NCI-H1417 treated with DMSO at 0.1 percent for 48 hours (cell line): ENCODE measurements at regions not wholly inside any gene's neighbourhood (a gene's known extent, or its start where the extent isn't known, plus 50 kb on each side); places are given as distances from the start of the nearest gene placed in this dataset.
"Not testable (repeated sequence)": the region's sequence is repeated elsewhere in the genome, so short reads cannot be mapped to it uniquely, and the experiment has no call there.

Experiments
- DNase-seq: peaks from one replicate; lab custom pipeline; 2025; lab: John Stamatoyannopoulos, UW

- DNase-seq: no peak
These were observed 57.3 kb downstream of the MED10 start for GRCh38 chr5:6321078-6321477.

GRCh38 chr5:6319116-6319515 lies 59.2 kb downstream of the MED10 start:
- no peak for DNase-seq

GRCh38 chr5:6317116-6317798 lies 61.1 kb downstream of the MED10 start:
- DNase-seq: no peak

- no peak for DNase-seq
These were observed 62.8 kb downstream of the MED10 start for GRCh38 chr5:6315580-6315979.

- DNase-seq: no peak
These were observed 66.5 kb downstream of the MED10 start for GRCh38 chr5:6311568-6312501.

GRCh38 chr5:6309949-6310348 lies 68.4 kb downstream of the MED10 start:
- no peak for DNase-seq

GRCh38 chr5:6308683-6309082 lies 69.7 kb downstream of the MED10 start:
- DNase-seq: no peak

- no peak for DNase-seq
These were observed 71.0 kb downstream of the MED10 start for GRCh38 chr5:6307304-6307703.

GRCh38 chr5:6305853-6306252 lies 72.5 kb downstream of the MED10 start:
- DNase-seq: no peak

GRCh38 chr5:6302684-6303083 lies 75.7 kb downstream of the MED10 start:
- no peak for DNase-seq

GRCh38 chr5:6302075-6302474 lies 76.3 kb downstream of the MED10 start:
- DNase-seq: no peak

GRCh38 chr5:6296524-6296923 lies 81.8 kb downstream of the MED10 start:
- no peak for DNase-seq

GRCh38 chr5:6291961-6292360 lies 86.4 kb downstream of the MED10 start:
- DNase-seq: peak; percentile 31

GRCh38 chr5:6289239-6289638 lies 89.1 kb downstream of the MED10 start:
- DNase-seq: no peak

- DNase-seq: no peak
These were observed 91.2 kb downstream of the MED10 start for GRCh38 chr5:6287176-6287575.

GRCh38 chr5:6286404-6286803 lies 91.9 kb downstream of the MED10 start:
- no peak for DNase-seq

- not testable (repeated sequence) for DNase-seq
These were observed 93.9 kb downstream of the MED10 start for GRCh38 chr5:6284491-6284890.

GRCh38 chr5:6282352-6282751 lies 96.0 kb downstream of the MED10 start:
- no peak for DNase-seq

GRCh38 chr5:6281818-6282217 lies 96.5 kb downstream of the MED10 start:
- DNase-seq: no peak

GRCh38 chr5:6280425-6281100 lies 97.8 kb downstream of the MED10 start:
- no peak for DNase-seq

- DNase-seq: no peak
These were observed 98.7 kb downstream of the MED10 start for GRCh38 chr5:6279607-6280006.

- no peak for DNase-seq
These were observed 103.4 kb downstream of the MED10 start for GRCh38 chr5:6274846-6275543.
